Caco-2 (cell line): ENCODE measurements at regions not wholly inside any gene's neighbourhood (a gene's known extent, or its start where the extent isn't known, plus 50 kb on each side); places are given as distances from the start of the nearest gene placed in this dataset.

ENCODE experiments used
- BruUV-seq: library from RNA; stranded (reverse); fragments of 400-500 nt; replicated peaks from 2 replicates; lab custom pipeline; 2021; lab: Mats Ljungman, UMichigan
- CTCF ChIA-PET: fragments of 300-600 bp; sonication (Branson Sonifier 250); formaldehyde crosslinking; loops from one replicate; lab custom pipeline; 2022; ENCODE audit warnings: antibody characterized with exemption; lab: Charles Lee
- POLR2A ChIA-PET: fragments of 300-600 bp; sonication (Branson Sonifier 250); formaldehyde crosslinking; loops from one replicate; lab custom pipeline; 2022; ENCODE audit warnings: antibody characterized with exemption; lab: Charles Lee
- DNase-seq, 2 experiments: peaks; one replicate each; pipeline versions ENCODE4 v3.0.0 to v3.0.0-alpha.2; 2020 to 2022
- H3K27me3 ChIP-seq: replicated peaks from 2 replicates; pipeline ENCODE4 v1.6.0; 2011; ENCODE audit warnings: low read length; ENCODE audit not compliant: control insufficient read depth, insufficient read depth
- H3K36me3 ChIP-seq: 2 replicates; pipeline ENCODE4 v1.5.1; 2011; ENCODE audit warnings: low read length; ENCODE audit not compliant: control insufficient read depth, insufficient read depth
- H3K4me1 ChIP-seq: fragments of 250-450 bp; sonication (Bioruptor Pico); 2 replicates; pipeline ENCODE4 v1.5.1; 2020; ENCODE audit warnings: mild to moderate bottlenecking
- H3K4me3 ChIP-seq: 2 replicates; pipeline ENCODE4 v1.5.1; 2011; ENCODE audit warnings: low read depth, mild to moderate bottlenecking, control low read depth, low read length
- H3K9me3 ChIP-seq: fragments of 250-450 bp; sonication (Bioruptor Pico); 2 replicates; pipeline ENCODE4 v1.5.1; 2020; ENCODE audit warnings: mild to moderate bottlenecking, moderate library complexity
- H3K27ac Mint-ChIP-seq: one replicate; pipeline ENCODE4 v1.8.0; 2022; ENCODE audit warnings: mixed read lengths; ENCODE audit not compliant: unreplicated experiment
- H3K27me3 Mint-ChIP-seq: one replicate; pipeline ENCODE4 v1.8.0; 2022; ENCODE audit warnings: mixed read lengths; ENCODE audit not compliant: insufficient read depth, unreplicated experiment
- H3K36me3 Mint-ChIP-seq: one replicate; pipeline ENCODE4 v1.8.0; 2022; ENCODE audit warnings: mild to moderate bottlenecking, mixed read lengths; ENCODE audit not compliant: insufficient read depth, unreplicated experiment
- H3K4me1 Mint-ChIP-seq: one replicate; pipeline ENCODE4 v1.8.0; 2022; ENCODE audit warnings: low read depth, mixed read lengths; ENCODE audit not compliant: unreplicated experiment
- H3K4me3 Mint-ChIP-seq: one replicate; pipeline ENCODE4 v1.8.0; 2022; ENCODE audit warnings: mild to moderate bottlenecking, moderate library complexity, mixed read lengths; ENCODE audit not compliant: unreplicated experiment
- H3K9me3 Mint-ChIP-seq: one replicate; pipeline ENCODE4 v1.8.0; 2022; ENCODE audit warnings: mixed read lengths; ENCODE audit not compliant: unreplicated experiment
- CTCF ChIP-seq, 2 experiments: fragments of 200-600 bp in 1 of 2; IDR thresholded peaks; 1 replicate in 1 of 2; 2 replicates in 1 of 2; pipeline versions ENCODE4 v1.5.1 to v1.8.0; 2011 to 2022; ENCODE audit warnings: antibody characterized with exemption in 1 of 2, control low read depth in 1 of 2, inconsistent platforms in 1 of 2, low read depth in 1 of 2, low read length in 1 of 2, mild to moderate bottlenecking in 1 of 2, moderate library complexity in 1 of 2; ENCODE audit not compliant: insufficient read depth in 1 of 2, severe bottlenecking in 1 of 2, unreplicated experiment in 1 of 2
- intact Hi-C: fragments of 100-400 bp; cut with micrococcal nuclease; formaldehyde crosslinking; loops from one replicate; pipeline ENCODE4 v1.10.0; 2022; ENCODE audit not compliant: unreplicated experiment

GRCh38 chr17:30600830-30601494, 123.8 kb downstream of the GOSR1 start:
- peak overlapping the region; percentile 95 for H3K4me3 Mint-ChIP-seq
- intact Hi-C loops, result loop anchor here (2.0 to 5.0 kb wide), 2 partner anchors 94 to 108 kb away; no protein-coding TSS in a partner anchor
- no peaks in the 10 kb centered on the region; the same call in 1 of the 2 replicates for H3K9me3 ChIP-seq
- no peak for TF ChIP-seq CTCF (IDR thresholded peaks at IDR 0.05; ENCODE audit: insufficient read depth in 1 of 2, low read depth in 1 of 2, low read length in 1 of 2, severe bottlenecking in 1 of 2, unreplicated experiment in 1 of 2)
- DNase-seq, result peak; percentile 46 to 54
- no peaks in the 10 kb centered on the region for H3K36me3 ChIP-seq
- H3K4me3 ChIP-seq, result peak overlapping the region; percentile 91
- BruUV-seq, result no TSS peak
- CTCF ChIA-PET, result interaction anchor here (1.0 to 1.1 kb wide), 3 partner anchors 46 to 124 kb away, joined by 3 to 4 read pairs (median 4); partner anchors contain the start of gene GOSR1
- H3K27me3 Mint-ChIP-seq, result no peaks in the 10 kb centered on the region
- H3K9me3 Mint-ChIP-seq, result no peaks in the 10 kb centered on the region
- H3K27me3 ChIP-seq, result no peaks in the 10 kb centered on the region
- peaks cover 17% of the 10 kb centered on the region for H3K36me3 Mint-ChIP-seq
- H3K4me1 ChIP-seq, result peaks cover 4% of the 10 kb centered on the region; the same call in 1 of the 2 replicates
- H3K27ac Mint-ChIP-seq, result peak overlapping the region; percentile 87
- POLR2A ChIA-PET, result interaction anchor here (0.6 to 1.1 kb wide), 4 partner anchors 95 to 1460 kb away, joined by 3 to 8 read pairs (median 8); partner anchors contain the start of genes CRLF3 and GOSR1
- H3K4me1 Mint-ChIP-seq, result peaks cover 11% of the 10 kb centered on the region

GRCh38 chr17:30600060-30600829, 123.0 kb downstream of the GOSR1 start:
- POLR2A ChIA-PET, result interaction anchor here (0.6 to 1.1 kb wide), 5 partner anchors 94 to 1460 kb away, joined by 3 to 8 read pairs (median 7); partner anchors contain the start of genes CRLF3 and GOSR1
- CTCF ChIA-PET, result interaction anchor here (0.5 to 1.1 kb wide), 4 partner anchors 19 to 123 kb away, joined by 3 to 4 read pairs (median 4); partner anchors contain the start of gene GOSR1
- peak overlapping the region; percentile 91 for H3K4me3 ChIP-seq
- Mint-ChIP-seq H3K4me1 (peaks cover 14% of the 10 kb centered on the region), H3K27ac (peak overlapping the region; percentile 87), H3K4me3 (peak overlapping the region; percentile 95), H3K36me3 (peaks cover 17% of the 10 kb centered on the region), H3K27me3 (no peaks in the 10 kb centered on the region), H3K9me3 (peaks cover 5% of the 10 kb centered on the region)
- peak; percentile 86 to 92 for DNase-seq
- intact Hi-C loops, result loop anchor here (2.0 to 5.0 kb wide), 2 partner anchors 93 to 109 kb away; no protein-coding TSS in a partner anchor
- no peaks in the 10 kb centered on the region for H3K27me3 ChIP-seq
- no peaks in the 10 kb centered on the region for H3K36me3 ChIP-seq
- H3K9me3 ChIP-seq, result no peaks in the 10 kb centered on the region; the same call in 1 of the 2 replicates
- TF ChIP-seq CTCF (IDR thresholded peaks at IDR 0.05; ENCODE audit: insufficient read depth in 1 of 2, low read depth in 1 of 2, low read length in 1 of 2, severe bottlenecking in 1 of 2, unreplicated experiment in 1 of 2), result peak; percentile 68 to 70
- BruUV-seq, result TSS peak; percentile 70
- H3K4me1 ChIP-seq, result peaks cover 4% of the 10 kb centered on the region; the same call in 1 of the 2 replicates
